ENCODE measurements at regions not wholly inside any gene's neighbourhood (a gene's known extent, or its start where the extent isn't known, plus 50 kb on each side); places are given as distances from the start of the nearest gene placed in this dataset.
"Not testable (repeated sequence)": the region's sequence is repeated elsewhere in the genome, so short reads cannot be mapped to it uniquely, and the experiment has no call there.

DNA sequence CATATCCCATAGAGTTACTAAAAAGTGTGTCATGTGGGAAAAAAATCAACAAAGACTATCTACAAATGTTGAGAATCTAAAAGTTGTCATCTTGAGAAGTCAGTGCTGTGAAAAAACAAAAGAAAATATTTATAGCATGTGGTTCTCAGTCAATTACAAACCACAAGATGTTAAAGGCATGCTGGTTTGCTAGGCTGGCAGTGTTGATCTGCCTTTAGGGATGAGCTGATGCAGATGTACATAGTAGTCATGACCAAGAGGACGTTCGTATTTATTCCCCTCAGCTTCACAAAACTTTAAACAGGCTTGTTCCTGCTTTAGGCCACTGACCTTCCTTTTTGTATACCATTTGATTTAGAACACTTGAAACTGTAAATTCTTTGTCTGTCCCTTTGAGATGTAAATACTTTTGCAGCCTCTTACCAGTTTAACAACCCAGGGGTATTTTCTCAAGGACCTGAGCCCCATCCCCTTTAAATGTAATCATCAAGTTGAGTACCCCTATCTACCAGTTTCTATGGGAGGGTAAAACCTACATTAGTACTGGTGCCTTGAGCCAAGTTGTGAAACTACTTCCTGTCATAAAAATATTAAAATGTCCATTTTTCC lies 446.6 kb downstream of the KCNJ18 start:
- no peak for DNase-seq

DNA sequence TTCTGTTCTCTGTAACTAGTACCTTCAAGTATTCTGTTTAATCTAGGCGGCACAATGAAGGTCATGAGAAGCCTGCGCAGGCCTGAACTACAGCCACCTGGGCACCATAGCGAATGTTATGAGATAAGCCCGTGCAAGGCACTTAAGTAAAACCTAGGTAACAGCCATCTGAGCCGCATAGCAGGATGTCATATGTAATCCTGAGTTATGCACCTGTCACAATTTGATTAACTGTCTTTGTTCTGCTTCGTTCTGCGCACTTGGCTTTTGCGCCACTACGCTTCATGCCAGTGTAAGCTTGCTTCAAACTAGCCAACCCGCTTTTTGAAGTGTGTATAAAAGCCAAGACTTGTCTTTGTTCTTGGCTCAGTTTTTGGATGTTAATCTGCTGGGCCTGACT lies 449.8 kb downstream of the KCNJ18 start:
- no peak for DNase-seq

DNA sequence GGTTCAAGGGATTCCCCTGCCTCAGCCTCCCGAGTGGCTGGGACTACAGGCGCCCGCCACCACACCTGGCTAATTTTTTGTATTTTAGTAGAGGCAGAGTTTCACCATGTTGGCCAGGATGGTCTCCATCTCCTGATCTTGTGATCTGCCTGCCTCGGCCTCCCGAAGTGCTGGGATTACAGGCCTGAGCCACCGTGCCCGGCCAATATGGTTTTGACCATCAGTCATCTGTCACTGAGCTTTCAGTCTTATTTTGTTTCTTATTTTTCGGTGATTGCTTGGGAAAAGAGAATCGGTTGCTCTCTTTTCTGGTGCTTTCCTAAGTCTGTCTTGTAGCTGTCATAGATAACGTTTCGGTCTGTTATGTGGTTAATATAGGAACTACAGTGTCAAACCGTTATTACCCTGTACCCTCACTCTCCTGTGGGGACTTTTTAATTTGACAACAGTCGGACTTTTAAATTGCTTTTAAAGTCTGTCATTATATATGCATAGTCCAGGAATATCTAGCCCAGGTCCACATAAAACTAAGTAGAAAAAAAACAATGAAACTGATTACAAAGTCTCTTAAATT lies 453.4 kb downstream of the KCNJ18 start:
- DNase-seq: no peak

DNA sequence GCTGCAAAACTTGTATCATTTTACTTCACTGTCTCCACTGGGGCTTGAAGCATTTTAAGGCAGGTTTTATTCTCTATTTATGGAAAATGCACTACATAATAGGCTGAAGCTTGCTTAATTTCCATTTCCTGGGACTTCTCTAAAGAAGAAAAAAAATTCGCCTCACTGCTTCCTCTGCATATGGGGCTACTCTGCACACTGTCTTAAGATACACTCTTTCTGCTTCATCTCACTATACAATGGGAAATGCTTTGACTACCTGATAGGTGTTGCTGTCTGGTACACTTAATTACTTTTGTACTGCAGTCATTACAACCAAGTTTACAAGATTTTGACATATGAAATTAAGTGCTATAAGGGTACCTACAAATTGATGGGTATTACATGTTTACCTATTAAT lies 466.0 kb downstream of the KCNJ18 start:
- no peak for DNase-seq

DNA sequence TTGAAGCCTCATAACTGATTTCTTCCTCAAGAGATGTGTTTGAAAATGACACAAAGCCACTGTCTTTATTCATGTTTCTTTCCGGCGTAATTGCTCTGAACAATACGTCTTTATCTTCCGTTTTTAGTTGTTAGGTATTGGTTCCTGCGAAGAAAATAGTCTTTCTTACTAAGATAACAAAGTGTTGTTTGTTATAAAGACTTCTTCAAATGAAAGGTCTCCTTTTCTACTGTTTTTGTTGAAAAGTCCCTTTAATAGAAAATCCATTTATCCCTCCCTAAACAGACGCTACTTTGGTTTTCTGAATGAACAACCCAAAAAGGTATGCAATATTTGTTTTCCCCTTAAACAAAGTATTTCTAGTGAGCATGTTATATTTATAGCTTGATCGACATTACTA lies 469.1 kb downstream of the KCNJ18 start:
- DNase-seq: no peak

DNA sequence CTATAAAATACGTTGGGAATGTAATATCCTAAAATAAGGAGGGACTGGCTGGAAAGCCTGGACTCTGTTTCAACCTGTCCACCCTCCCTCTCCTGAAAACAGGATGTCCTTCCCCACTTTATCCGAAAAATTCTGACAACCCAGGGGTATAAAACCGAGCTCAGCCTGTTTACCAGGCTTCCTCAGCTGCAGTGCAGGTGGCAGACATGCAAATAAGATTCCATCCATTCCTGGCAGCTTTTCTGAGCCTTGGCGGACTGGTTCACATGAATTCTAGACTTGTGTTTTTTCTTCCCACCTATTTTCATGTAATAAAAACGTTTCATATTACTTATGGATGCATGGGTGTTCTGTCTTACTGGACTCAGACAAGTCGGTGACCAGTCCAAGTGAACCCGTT lies 479.3 kb downstream of the KCNJ18 start:
- DNase-seq: no peak

DNA sequence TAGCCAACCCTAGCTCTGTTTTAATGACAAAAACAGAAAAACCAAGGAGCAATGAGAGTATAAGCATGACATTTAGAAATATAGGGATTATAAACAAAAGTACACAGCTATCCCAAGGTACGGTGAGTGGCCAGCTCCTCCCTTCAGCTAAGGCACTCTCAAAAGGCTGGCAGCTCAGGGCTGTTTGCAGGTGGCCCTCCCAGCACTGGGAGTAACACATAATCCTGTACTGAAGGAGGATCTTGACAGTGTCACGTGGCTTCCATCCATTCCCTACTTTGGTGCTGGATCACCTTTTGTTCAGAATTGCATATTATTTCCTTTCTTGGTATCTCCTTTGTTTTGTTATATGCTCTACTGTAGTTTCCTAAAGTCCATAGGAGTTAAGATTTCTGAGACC lies 500.8 kb downstream of the KCNJ18 start:
- no peak for DNase-seq

DNA sequence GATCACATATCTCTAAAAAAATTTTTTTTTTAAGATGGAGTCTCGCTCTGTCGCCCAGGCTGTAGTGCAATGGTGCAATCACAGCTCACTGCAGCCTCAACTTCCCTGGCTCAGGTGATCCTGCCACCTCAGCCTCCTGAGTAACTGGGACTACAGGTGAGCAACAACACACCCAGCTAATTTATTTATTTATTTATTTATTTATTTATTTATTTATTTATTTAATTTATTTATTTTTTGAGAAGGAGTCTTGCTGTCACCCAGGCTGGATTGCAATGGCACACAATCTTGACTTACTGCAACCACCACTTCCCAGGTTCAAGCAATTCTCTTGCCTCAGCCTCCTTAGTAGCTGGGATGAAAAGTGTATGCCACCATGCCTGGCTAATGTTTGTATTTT lies 507.9 kb downstream of the KCNJ18 start:
- not testable (repeated sequence) for DNase-seq

DNA sequence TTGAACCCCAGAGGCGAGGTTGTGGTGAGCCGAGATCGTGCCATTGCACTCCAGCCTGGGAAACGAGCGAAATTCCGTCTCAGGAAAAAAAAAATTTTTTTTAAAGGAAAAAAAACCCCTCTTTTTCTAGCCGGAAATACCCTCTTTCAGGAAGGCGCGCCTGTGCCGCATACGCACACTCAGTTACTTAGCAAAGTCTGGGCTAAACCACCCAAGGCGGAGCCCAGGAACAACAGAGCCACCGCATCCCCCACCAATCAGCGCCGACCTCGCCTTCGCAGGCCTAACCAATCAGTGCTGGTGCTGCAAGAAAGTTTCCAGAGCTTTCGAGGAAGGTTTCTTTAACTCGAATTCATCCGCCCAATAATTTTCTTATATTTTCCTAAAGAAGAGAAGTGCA lies 510.4 kb downstream of the KCNJ18 start:
- DNase-seq: no peak

DNA sequence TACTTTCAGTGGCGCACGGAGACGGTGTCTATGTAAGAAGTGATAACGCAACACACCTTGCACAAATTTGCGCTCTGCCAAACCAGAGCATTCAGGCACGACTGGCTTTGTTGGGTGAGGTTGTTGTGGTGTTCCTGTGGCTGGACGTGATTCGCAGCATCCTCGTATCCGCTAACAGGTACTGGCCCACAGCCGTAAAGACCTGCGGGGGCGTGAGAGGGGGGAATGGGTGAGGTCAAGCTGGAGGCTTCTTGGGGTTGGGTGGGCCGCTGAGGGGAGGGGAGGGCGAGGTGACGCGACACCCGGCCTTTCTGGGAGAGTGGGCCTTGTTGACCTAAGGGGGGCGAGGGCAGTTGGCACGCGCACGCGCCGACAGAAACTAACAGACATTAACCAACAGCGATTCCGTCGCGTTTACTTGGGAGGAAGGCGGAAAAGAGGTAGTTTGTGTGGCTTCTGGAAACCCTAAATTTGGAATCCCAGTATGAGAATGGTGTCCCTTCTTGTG lies 510.9 kb downstream of the KCNJ18 start:
- DNase-seq: no peak

DNA sequence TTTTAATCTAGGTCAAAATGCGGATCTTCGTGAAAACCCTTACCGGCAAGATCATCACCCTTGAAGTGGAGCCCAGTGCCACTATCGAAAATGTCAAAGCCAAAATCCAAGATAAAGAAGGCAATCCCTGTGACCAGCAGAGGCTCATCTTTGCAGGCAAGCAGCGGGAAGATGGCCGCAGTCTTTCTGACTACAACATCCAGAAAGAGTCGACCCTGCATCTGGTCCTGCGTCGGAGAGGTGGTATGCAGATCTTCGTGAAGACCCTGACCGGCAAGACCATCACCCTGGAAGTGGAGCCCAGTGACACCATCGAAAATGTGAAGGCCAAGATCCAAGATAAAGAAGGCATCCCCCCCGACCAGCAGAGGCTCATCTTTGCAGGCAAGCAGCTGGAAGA lies 511.8 kb downstream of the KCNJ18 start:
- not testable (repeated sequence) for DNase-seq

DNA sequence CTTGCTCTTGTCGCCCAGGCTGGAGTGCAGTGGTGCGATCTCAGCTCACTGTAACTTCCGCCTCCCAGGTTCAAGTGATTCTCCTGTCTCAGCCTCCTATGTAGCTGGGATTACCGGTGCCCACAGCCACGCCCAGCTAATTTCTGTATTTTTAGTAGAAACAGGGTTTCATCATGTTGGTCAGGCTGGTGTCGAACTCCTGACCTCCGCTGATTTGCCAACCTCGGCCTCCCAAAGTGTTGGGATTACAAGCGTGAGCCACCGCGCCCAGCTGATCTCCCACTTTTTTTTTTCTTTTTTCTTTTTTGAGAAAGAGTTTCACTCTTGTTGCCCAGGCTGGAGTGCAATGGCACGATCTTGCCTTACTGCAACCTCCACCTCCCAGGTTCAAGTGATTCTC lies 517.9 kb downstream of the KCNJ18 start:
- DNase-seq: not testable (repeated sequence)

DNA sequence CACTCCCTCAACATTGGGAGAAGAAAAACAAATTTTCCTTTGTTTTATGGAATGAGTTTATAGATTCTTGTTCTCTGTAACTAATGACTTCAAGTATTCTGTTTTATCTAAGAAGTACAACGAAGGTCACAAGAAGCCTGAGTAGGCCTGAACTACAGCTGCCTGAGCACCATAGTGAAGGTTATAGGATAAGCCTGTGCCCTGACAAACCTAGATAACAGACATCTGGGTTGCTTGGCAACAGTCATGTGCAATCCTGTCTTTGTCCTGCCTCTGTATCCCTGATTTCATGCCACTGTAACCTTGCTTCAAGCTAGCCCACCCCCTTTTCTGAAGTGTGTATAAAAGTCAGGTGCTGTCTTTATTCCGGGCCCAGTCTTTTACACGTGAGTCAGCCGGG lies 520.8 kb downstream of the KCNJ18 start:
- DNase-seq: not testable (repeated sequence)

DNA sequence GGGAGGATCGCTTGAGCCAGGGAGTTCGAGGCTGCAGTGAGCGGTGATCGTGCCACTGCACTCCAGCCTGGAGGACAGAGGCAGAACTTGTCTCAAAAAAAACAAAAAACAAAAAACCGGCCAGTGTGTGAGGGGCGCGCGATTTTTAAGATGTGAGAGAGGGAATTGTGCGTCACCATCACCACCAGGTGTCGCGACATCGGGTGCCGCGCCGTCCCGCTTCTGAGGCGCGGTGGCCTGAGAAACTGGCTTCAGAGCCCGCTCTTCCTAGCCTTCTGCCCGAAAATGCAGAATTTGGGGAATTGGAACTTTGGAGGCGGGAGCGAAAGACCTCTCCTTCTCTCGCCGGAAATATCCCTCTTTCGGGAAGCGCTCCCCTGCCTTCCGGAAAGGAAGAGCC lies 524.8 kb downstream of the KCNJ18 start:
- DNase-seq: peak in 1 of 2 experiments; percentile 13

DNA sequence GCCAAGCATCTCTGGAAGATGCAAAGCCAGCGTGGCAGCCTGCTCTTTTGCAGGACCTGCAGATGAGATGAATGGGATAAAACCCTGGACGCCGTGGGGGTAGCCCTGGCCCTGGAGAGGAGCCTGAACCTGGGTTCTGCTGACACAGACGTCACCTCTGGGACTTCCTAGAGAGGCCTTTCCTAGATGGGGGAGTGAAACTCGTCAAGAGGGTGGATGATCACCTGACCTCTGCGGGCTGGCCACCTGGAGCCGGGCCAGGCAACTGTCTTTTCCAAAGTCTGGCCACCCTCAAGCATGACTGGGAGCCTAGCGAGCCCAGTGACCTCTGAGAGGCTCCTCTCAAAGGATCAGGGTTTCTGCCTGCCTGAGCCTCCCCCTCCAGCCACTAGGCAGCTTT lies 529.0 kb downstream of the KCNJ18 start:
- DNase-seq: no peak

DNA sequence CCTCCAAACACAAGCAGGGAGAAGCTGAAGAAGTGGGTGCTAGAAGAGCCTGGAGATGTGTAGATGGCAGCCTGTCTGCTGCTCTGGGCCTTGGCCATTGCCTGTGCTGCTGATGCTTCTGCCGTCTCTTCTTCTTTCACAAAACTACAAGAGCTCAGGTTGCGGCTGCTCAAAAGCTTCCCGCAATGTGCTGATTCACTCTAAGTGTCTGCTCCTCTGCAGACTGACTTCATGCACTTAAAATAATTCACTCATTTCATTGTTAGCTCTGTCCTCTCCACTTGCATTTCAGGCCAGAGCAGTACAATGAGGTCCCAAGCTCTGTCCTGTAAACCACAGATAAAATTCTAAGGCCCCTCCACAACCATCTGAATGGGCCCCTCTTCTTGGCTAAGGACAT lies 534.2 kb downstream of the KCNJ18 start:
- DNase-seq: not testable (repeated sequence)

DNA sequence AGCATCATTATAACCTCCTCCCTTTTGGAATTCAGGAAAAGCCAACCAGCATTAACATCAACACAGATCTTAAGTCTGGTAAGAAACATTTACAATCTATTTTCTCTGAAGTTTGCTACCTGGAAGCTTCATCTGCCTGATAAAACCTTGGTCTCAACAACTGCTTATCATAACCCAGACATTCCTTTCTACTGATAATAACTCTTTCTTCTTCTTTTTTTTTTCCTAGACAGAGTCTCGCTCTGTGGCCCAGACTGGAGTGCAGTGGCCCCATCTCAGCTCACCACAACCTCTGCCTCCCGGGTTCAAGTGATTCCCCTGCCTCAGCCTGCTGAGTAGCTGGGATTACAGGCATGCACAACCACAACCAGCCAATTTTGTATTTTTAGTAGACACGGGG lies 534.6 kb downstream of the KCNJ18 start:
- not testable (repeated sequence) for DNase-seq

DNA sequence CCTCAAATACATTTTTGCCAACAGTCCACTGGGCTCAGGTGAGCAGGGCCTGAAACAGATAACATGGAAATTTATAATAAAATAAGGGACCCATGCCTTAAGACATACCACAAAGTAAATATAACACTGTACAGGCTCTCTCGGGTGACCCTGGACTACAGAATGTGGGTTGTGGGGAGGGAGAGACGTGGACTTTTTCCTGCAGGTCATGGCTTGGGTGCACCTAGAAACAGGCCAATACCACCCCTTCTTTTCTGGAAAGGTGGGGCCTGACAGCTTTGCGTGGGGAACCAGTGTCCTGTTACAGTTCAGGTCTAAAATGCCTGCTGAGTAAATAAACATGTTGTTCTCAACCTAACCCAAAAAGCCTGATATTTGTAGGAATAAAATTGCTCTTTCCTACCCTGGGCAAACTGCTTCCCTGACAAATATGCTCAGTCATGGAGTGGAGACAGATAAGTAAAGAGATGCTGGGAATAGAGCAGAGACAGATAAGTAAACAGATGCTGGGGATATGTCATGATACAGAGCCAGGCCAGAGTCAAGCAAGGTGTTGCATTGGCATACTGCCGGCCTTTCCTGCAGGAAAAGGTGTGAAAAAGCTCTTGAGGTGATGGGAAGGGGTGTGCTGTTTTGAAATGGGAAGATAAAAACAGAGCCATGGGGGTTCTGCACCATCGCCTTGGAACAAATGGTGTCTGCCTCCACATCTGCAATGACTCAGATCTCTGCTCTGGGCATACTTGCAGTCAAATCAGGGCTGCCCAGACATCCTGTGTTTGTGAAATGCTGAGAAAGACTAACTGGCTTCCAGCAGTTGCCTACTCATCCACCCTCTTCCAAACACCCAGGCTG lies 535.6 kb downstream of the KCNJ18 start:
- not testable (repeated sequence) for DNase-seq

DNA sequence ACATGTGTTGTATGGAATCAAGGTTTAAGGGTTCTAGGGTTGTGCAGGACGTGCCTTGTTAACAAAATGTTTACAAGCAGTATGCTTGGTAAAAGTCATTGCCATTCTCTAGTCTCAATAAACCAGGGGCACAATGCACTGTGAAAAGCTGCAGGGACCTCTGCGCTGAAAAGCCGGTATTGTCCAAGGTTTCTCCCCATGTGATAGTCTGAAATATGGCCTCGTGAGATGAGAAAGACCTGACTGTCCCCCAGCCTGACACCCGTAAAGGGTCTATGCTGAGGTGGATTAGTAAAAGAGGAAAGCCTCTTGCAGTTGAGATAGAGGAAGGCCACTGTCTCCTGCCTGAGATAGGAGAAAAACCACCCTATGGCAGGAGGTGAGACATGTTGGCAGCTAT lies 537.5 kb downstream of the KCNJ18 start:
- not testable (repeated sequence) for DNase-seq

DNA sequence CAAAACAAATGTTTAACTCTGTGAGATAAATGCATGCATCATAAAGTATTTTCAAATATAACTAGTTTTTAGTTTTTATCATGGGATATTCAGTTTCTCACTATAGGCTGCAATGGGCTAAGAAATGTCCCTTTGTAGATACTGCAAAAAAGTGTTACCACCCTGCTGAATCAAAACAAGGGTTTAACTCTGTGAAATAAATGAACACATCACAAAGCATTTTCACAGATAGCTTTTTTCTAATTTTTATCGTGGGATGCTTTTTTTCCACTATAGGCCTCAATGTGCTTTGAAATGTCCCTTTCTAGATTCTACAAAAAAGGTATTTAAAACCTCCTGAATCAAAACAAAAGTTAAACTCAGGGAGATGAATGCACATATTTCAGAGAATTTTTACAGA lies 541.1 kb downstream of the KCNJ18 start:
- DNase-seq: no peak

DNA sequence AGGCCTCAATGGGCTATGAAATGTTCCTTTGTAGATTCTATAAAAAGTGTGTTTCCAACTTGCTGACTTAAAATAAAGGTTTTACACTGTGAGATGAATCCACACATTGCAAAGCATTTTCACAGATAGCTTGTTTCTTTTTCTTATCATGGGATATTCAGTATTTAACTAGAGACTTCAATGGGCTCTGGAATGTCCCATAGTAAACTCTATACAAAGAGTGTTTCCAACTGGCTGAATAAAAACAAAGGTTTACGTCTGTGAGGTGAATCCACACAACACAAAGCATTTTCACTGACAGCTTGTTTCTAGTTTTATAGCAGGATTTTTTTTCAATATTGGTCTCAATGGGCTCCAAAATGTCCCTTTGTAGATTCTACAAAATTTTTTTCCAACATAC lies 550.1 kb downstream of the KCNJ18 start:
- no peak for DNase-seq

DNA sequence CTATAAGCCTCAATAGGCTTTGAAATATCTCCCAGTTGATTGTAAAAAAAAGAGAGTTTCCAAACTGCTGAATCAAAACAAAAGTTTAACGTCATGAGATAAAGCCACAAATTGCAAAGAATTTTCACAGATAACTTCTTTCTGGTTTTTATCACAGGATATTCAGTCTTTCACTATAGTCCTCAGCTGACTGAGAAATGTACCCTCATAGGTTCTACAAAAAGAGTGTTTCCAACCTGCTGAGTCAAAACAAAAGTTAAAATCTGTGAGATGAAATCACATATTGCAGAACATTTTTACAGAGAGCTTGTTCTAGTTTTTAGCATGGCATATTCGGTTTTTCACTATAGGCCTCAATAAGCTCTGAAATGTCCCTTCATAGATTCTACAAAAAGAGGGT lies 559.2 kb downstream of the KCNJ18 start:
- DNase-seq: no peak

DNA sequence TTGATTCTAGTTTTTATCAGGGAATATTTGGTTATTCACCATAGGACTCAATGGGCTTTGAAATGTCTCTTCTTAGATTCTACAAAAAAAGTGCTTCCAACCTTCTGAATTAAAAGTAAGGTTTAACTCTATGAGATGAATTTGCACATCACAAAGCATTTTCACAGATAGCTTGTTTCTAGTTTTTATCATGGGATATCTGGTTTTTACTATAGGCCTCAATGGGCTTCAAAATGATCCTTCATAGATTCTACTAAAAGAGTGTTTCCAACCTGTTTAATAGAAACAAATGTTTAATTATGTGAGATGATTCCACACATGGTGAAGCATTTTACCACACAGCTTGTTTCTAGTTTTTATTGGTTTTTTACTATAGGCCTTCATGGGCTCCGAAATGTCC lies 560.7 kb downstream of the KCNJ18 start:
- no peak for DNase-seq

DNA sequence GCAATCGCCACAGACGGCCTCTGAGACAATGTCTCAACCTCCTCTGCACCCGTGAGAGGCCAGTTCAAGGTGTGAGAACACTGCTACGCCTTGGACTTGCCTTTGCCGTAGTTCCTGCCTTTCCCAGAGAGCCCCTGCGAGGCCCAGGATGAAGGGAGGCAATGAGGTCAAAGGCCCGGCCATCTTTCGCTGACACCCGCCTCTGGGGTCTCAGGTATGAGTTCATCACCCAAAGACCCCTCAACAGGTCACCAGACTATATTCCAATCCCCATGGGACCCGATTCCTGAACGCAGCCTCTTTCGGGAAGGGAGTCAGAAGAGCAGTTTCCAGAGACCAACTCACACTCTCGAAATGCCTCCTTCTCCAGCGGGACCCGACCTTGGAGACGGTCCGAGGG lies 573.5 kb downstream of the KCNJ18 start:
- no peak for DNase-seq
